NT2/D1 (cell line): ENCODE measurements at regions not wholly inside any gene's neighbourhood (a gene's known extent, or its start where the extent isn't known, plus 50 kb on each side); places are given as distances from the start of the nearest gene placed in this dataset.

Experiments used
- DNase-seq: peaks from one replicate; pipeline ENCODE4 v3.0.0-alpha.2; 2011; ENCODE audit warnings: low read depth, low spot score
- H3K27me3 ChIP-seq: 2 replicates; pipeline ENCODE4 v1.6.0; 2011; ENCODE audit warnings: mild to moderate bottlenecking; ENCODE audit not compliant: insufficient read length, insufficient read depth
- H3K36me3 ChIP-seq: 2 replicates; pipeline ENCODE4 v1.6.1; 2011; ENCODE audit warnings: mild to moderate bottlenecking, low read length, mixed read lengths; ENCODE audit not compliant: insufficient read depth, insufficient read length
- H3K4me1 ChIP-seq: 2 replicates; pipeline ENCODE4 v1.5.1; 2011; ENCODE audit not compliant: insufficient read depth, insufficient read length
- H3K4me3 ChIP-seq: 2 replicates; pipeline ENCODE4 v1.5.1; 2011; ENCODE audit warnings: low read depth; ENCODE audit not compliant: insufficient read length
- H3K9ac ChIP-seq: 2 replicates; pipeline ENCODE4 v1.6.0; 2011; ENCODE audit warnings: low read depth; ENCODE audit not compliant: insufficient read length
- H3K9me3 ChIP-seq: 2 replicates; pipeline ENCODE4 v1.5.1; 2011; ENCODE audit warnings: mild to moderate bottlenecking, low read length; ENCODE audit not compliant: insufficient read depth
- SUZ12 ChIP-seq: IDR thresholded peaks from 2 replicates; pipeline ENCODE4 v1.6.1; 2011; ENCODE audit not compliant: insufficient read length, insufficient read depth; ENCODE audit errors: extremely low read depth
- YY1 ChIP-seq: IDR thresholded peaks from 2 replicates; pipeline ENCODE4 v1.6.1; 2011; ENCODE audit not compliant: insufficient read length, insufficient read depth
- ZNF274 ChIP-seq: IDR thresholded peaks from 2 replicates; pipeline ENCODE4 v1.6.1; 2011; ENCODE audit warnings: mild to moderate bottlenecking, low read depth, low read length

DNA sequence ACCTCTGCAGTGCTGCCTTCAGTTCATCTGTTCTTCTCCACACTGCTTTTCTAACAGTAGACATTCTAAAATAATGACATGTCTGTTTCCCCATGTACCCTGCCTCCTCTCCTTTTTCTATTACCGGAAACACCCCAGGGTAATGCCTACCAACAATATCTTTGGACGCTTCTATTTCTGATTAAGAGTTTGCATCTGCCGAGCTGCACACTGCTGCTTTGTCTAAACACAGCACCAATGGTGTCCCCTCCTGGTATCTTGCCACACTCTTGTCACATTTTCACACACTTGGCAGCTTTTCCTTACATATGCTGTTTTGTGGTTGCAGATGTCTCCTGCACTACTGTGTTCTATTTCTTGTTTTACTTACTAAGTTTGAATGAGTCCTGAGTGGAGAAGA, 288.8 kb downstream of the GRIA2 start:
- no peak for TF ChIP-seq SUZ12
- no peak for TF ChIP-seq ZNF274
- no peak for TF ChIP-seq YY1
- no peak for DNase-seq
- no peak overlapping the region for H3K4me3 ChIP-seq

GRCh38 chr4:157502656-157503055, 282.1 kb downstream of the GRIA2 start:
- DNase-seq = no peak
- Histone ChIP-seq H3K9ac (no peak overlapping the region), H3K4me1 (no peaks in the 10 kb centered on the region), H3K27me3 (no peaks in the 10 kb centered on the region), H3K36me3 (no peaks in the 10 kb centered on the region), H3K9me3 (no peaks in the 10 kb centered on the region), H3K4me3 (no peak overlapping the region)
- TF ChIP-seq YY1 = no peak
- TF ChIP-seq SUZ12 = no peak
- TF ChIP-seq ZNF274 = no peak

More for the DNA sequence above, 288.8 kb downstream of the GRIA2 start:
- no peaks in the 10 kb centered on the region for H3K36me3 ChIP-seq
- H3K9me3 ChIP-seq = no peaks in the 10 kb centered on the region
- H3K27me3 ChIP-seq = no peaks in the 10 kb centered on the region
- H3K9ac ChIP-seq = no peak overlapping the region
- no peaks in the 10 kb centered on the region for H3K4me1 ChIP-seq

- Histone ChIP-seq H3K36me3 (no peaks in the 10 kb centered on the region), H3K9ac (no peak overlapping the region), H3K4me3 (no peak overlapping the region), H3K4me1 (no peaks in the 10 kb centered on the region), H3K27me3 (no peaks in the 10 kb centered on the region), H3K9me3 (no peaks in the 10 kb centered on the region)
- TF ChIP-seq YY1 (no peak), SUZ12 (no peak), ZNF274 (no peak)
- DNase-seq = no peak
Measured at GRCh38 chr4:157459785-157460184, 239.3 kb downstream of the GRIA2 start.

DNA sequence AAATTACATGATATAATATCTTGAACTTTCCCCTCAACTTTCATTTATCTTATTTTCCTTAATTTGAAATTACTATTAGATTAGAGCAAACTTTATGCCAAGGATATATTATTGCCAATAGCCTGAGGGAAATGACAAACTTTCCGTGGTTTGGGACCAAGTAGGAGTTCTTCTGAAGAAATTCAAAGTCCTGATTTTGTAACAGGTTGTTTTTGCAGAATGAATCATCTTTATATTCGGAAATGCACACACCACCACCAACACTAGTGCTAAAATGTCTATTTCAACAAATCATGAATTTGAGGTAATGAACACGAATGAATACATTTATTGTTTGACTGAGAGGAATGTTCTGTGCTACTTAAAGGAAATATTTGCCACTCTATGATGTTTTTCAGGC, 226.7 kb downstream of the GRIA2 start:
- H3K9me3 ChIP-seq = no peaks in the 10 kb centered on the region
- no peaks in the 10 kb centered on the region for H3K36me3 ChIP-seq
- TF ChIP-seq SUZ12 (no peak), YY1 (no peak), ZNF274 (no peak)
- no peak overlapping the region for H3K9ac ChIP-seq
- H3K4me3 ChIP-seq = no peak overlapping the region
- no peaks in the 10 kb centered on the region for H3K4me1 ChIP-seq
- DNase-seq = no peak
- H3K27me3 ChIP-seq = no peaks in the 10 kb centered on the region

GRCh38 chr4:157444014-157444413, 223.5 kb downstream of the GRIA2 start:
- Histone ChIP-seq H3K9me3 (no peaks in the 10 kb centered on the region), H3K4me3 (no peak overlapping the region), H3K27me3 (no peaks in the 10 kb centered on the region), H3K9ac (no peak overlapping the region), H3K4me1 (no peaks in the 10 kb centered on the region), H3K36me3 (no peaks in the 10 kb centered on the region)
- no peak for TF ChIP-seq SUZ12
- TF ChIP-seq YY1 = no peak
- TF ChIP-seq ZNF274 = no peak
- DNase-seq = no peak

DNA sequence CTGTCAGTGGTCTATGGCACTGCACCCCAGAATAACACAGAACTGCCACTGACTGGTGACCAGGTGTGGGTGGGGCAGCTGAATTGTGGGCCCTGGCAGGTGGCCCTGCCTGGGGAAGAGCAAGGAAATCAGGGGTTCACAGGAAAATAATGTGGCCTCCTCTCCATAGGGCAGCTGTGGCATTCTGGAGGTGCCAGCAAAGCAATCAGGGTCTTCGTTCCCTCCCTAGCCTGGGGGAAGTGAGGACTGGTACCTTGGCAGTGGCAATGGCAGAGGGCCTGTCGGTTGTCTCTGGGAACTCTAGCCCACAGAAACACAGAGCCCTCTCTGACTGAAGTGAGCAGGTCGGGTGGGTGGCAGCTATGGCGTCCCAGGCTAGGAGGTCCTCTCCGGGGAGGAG, 223.0 kb downstream of the GRIA2 start:
- Histone ChIP-seq H3K9ac (no peak overlapping the region), H3K36me3 (no peaks in the 10 kb centered on the region), H3K27me3 (no peaks in the 10 kb centered on the region), H3K4me1 (no peaks in the 10 kb centered on the region), H3K9me3 (no peaks in the 10 kb centered on the region), H3K4me3 (no peak overlapping the region)
- no peak for TF ChIP-seq SUZ12
- no peak for TF ChIP-seq ZNF274
- TF ChIP-seq YY1 = no peak
- no peak for DNase-seq

GRCh38 chr4:157425897-157426296, 205.4 kb downstream of the GRIA2 start:
- Histone ChIP-seq H3K36me3 (no peaks in the 10 kb centered on the region), H3K27me3 (no peaks in the 10 kb centered on the region), H3K4me3 (no peak overlapping the region), H3K9ac (no peak overlapping the region), H3K4me1 (no peaks in the 10 kb centered on the region), H3K9me3 (no peaks in the 10 kb centered on the region)
- TF ChIP-seq SUZ12 (no peak), ZNF274 (no peak), YY1 (no peak)
- DNase-seq = no peak

- H3K27me3 ChIP-seq = no peaks in the 10 kb centered on the region
- no peaks in the 10 kb centered on the region for H3K9me3 ChIP-seq
- DNase-seq = no peak
- no peak overlapping the region for H3K9ac ChIP-seq
- no peaks in the 10 kb centered on the region for H3K4me1 ChIP-seq
- no peaks in the 10 kb centered on the region for H3K36me3 ChIP-seq
- no peak for TF ChIP-seq SUZ12
- no peak for TF ChIP-seq ZNF274
- no peak for TF ChIP-seq YY1
- no peak overlapping the region for H3K4me3 ChIP-seq
Measured at GRCh38 chr4:157423526-157424020, 203.0 kb downstream of the GRIA2 start.
